ENCODE measurements at regions not wholly inside any gene's neighbourhood (a gene's known extent, or its start where the extent isn't known, plus 50 kb on each side); places are given as distances from the start of the nearest gene placed in this dataset.

DNA sequence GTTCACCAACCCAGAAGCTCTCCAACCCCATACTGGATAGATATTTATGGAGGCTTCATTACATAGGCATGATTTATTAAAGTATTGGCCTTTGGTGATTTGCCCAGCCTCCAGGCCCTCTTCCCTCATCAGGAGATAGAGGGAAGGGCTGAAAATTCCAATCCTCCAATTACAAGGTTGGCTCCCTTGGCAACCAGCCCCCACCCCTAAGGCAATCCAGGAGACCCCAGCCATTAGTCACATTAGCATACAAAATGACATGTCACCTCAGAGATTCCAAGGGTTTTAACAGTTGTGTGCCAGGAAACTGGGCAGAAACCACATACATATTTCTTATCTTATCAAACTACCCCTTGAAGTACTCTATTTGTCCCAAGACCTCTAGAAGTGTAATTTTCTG lies 210.0 kb downstream of the HINT1 start:
- DNase-seq: no peak
- POLR2A ChIA-PET: no interaction called here
- CTCF ChIA-PET: interaction anchor here (0.9 kb wide), 1 partner anchor 30 kb away, joined by 3 read pairs; no protein-coding TSS in a partner anchor

DNA sequence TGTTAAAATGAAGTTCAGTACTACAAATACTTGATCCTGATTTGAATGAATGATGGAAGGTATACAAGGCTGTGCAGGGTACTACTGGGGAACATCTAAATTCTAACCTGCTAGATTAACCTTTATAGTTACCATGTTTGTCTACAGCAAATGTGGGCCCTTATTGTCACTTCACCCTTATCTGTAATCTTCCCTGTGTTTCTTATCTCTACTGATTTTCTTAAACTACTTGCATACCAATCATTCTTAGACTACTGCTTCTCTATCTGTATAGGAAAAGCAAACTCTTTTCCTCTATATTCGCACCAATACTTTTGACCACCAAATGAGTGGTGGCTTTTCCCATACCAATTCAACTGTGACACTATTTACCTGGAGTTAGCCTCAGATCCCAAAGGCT lies 210.7 kb downstream of the HINT1 start:
- POLR2A ChIA-PET: no interaction called here
- Histone ChIP-seq H3K79me2 (ENCODE audit: insufficient read depth) (no peaks in the 10 kb centered on the region), H2AFZ (ENCODE audit: low read depth) (no peak overlapping the region), H3K4me2 (no peak overlapping the region), H4K20me1 (ENCODE audit: insufficient read depth) (no peaks in the 10 kb centered on the region), H3K27me3 (ENCODE audit: insufficient read depth) (no peaks in the 10 kb centered on the region), H3F3A (replicated peaks; ENCODE audit: insufficient read depth) (no peaks in the 10 kb centered on the region), H3K4me1 (ENCODE audit: control insufficient read depth in 1 of 2, insufficient read depth in 2 of 2, low read depth in 1 of 2, low read length in 1 of 2) (no peaks in the 10 kb centered on the region), H3K27ac (ENCODE audit: low read depth in 2 of 2, low read length in 1 of 2) (no peak overlapping the region), H3K9ac (no peak overlapping the region), H3K36me3 (replicated peaks in 1 of 2; ENCODE audit: control insufficient read depth in 1 of 2, insufficient read depth in 2 of 2, low read length in 1 of 2) (no peaks in the 10 kb centered on the region), H3K9me3 (no peaks in the 10 kb centered on the region), H3K9me2 (no peaks in the 10 kb centered on the region), H3K4me3 (ENCODE audit: low read depth in 2 of 2, low read length in 1 of 2) (no peak overlapping the region)
- CTCF ChIA-PET: interaction anchor here (0.9 kb wide), 1 partner anchor 31 kb away, joined by 3 read pairs; no protein-coding TSS in a partner anchor
- no peak for DNase-seq
- 3% methylated on average over 1 of the region's 1 CpG for WGBS (ENCODE audit: low lambda C conversion rate)
- TF ChIP-seq RCOR1 (IDR thresholded peaks at IDR 0.05; ENCODE audit: low read length): no peak

More for the DNA sequence above, 210.0 kb downstream of the HINT1 start:
- no peaks in the 10 kb centered on the region for H3K27me3 ChIP-seq (ENCODE audit: insufficient read depth)
- H3F3A ChIP-seq (replicated peaks; ENCODE audit: insufficient read depth): no peaks in the 10 kb centered on the region
- H2AFZ ChIP-seq (ENCODE audit: low read depth): no peak overlapping the region
- no peak overlapping the region for H3K9ac ChIP-seq
- no peak overlapping the region for H3K27ac ChIP-seq (ENCODE audit: low read depth in 2 of 2, low read length in 1 of 2)
- no peaks in the 10 kb centered on the region for H4K20me1 ChIP-seq (ENCODE audit: insufficient read depth)
- no peaks in the 10 kb centered on the region for H3K79me2 ChIP-seq (ENCODE audit: insufficient read depth)
- H3K4me3 ChIP-seq (ENCODE audit: low read depth in 2 of 2, low read length in 1 of 2): no peak overlapping the region
- no peaks in the 10 kb centered on the region for H3K9me2 ChIP-seq
- no peak overlapping the region for H3K4me2 ChIP-seq
- H3K9me3 ChIP-seq: no peaks in the 10 kb centered on the region
- H3K4me1 ChIP-seq (ENCODE audit: control insufficient read depth in 1 of 2, insufficient read depth in 2 of 2, low read depth in 1 of 2, low read length in 1 of 2): no peaks in the 10 kb centered on the region
- no peaks in the 10 kb centered on the region for H3K36me3 ChIP-seq (replicated peaks in 1 of 2; ENCODE audit: control insufficient read depth in 1 of 2, insufficient read depth in 2 of 2, low read length in 1 of 2)
- no peak for TF ChIP-seq TCF12 (IDR thresholded peaks at IDR 0.05)
- no peak for TF ChIP-seq JUND (IDR thresholded peaks at IDR 0.05)

DNA sequence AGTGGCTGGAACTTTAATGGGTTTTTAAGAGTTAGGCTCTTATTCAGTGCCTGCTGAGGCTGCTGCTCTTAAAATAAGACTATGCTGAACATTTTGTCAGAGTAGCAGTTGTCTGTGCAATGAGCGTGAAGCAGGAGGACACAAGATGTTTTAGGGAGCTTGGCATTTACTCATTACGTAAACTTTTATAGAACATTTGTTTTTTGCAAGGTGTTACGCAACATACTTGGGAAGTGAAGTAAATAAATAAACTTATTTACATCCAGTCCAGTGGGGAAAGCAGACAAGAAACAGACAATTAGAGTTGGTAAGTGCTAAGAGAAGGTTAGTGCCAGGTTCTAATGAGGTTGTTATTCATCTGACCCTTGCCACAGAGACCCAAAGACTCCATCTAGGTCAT lies 226.0 kb downstream of the HINT1 start:
- 33% methylated on average over 3 of the region's 3 CpGs for WGBS (ENCODE audit: low lambda C conversion rate)
- no peak for DNase-seq
- Histone ChIP-seq H3K4me3 (ENCODE audit: low read depth in 2 of 2, low read length in 1 of 2) (no peak overlapping the region), H3K27ac (ENCODE audit: low read depth in 2 of 2, low read length in 1 of 2) (no peak overlapping the region), H3K4me2 (no peak overlapping the region), H3F3A (replicated peaks; ENCODE audit: insufficient read depth) (no peaks in the 10 kb centered on the region), H3K79me2 (ENCODE audit: insufficient read depth) (no peaks in the 10 kb centered on the region), H4K20me1 (ENCODE audit: insufficient read depth) (no peaks in the 10 kb centered on the region), H3K36me3 (replicated peaks in 1 of 2; ENCODE audit: control insufficient read depth in 1 of 2, insufficient read depth in 2 of 2, low read length in 1 of 2) (no peaks in the 10 kb centered on the region), H2AFZ (ENCODE audit: low read depth) (no peak overlapping the region), H3K9me3 (no peaks in the 10 kb centered on the region), H3K9ac (no peak overlapping the region), H3K4me1 (ENCODE audit: control insufficient read depth in 1 of 2, insufficient read depth in 2 of 2, low read depth in 1 of 2, low read length in 1 of 2) (no peaks in the 10 kb centered on the region), H3K27me3 (ENCODE audit: insufficient read depth) (no peaks in the 10 kb centered on the region; the same call in 1 of the 2 replicates), H3K9me2 (no peaks in the 10 kb centered on the region)
- TF ChIP-seq GATA2 (CRISPR knock-in tag; IDR thresholded peaks at IDR 0.05) (no peak), RAD21 (IDR thresholded peaks at IDR 0.05; ENCODE audit: low read length) (no peak), EP300 (IDR thresholded peaks at IDR 0.05; ENCODE audit: borderline replicate concordance in 1 of 2, low read depth in 1 of 2, low read length in 1 of 2) (no peak), MEF2A (IDR thresholded peaks at IDR 0.05; ENCODE audit: borderline replicate concordance, low read depth) (no peak), FOXM1 (IDR thresholded peaks at IDR 0.05; ENCODE audit: low read depth) (no peak), NFIC (IDR thresholded peaks at IDR 0.05; ENCODE audit: borderline replicate concordance) (no peak), RXRA (IDR thresholded peaks at IDR 0.05; ENCODE audit: borderline replicate concordance, low read depth) (no peak), SIN3A (IDR thresholded peaks at IDR 0.05; ENCODE audit: borderline replicate concordance, low read depth, low read length) (no peak)
- TF ChIP-seq, protein P1, sequence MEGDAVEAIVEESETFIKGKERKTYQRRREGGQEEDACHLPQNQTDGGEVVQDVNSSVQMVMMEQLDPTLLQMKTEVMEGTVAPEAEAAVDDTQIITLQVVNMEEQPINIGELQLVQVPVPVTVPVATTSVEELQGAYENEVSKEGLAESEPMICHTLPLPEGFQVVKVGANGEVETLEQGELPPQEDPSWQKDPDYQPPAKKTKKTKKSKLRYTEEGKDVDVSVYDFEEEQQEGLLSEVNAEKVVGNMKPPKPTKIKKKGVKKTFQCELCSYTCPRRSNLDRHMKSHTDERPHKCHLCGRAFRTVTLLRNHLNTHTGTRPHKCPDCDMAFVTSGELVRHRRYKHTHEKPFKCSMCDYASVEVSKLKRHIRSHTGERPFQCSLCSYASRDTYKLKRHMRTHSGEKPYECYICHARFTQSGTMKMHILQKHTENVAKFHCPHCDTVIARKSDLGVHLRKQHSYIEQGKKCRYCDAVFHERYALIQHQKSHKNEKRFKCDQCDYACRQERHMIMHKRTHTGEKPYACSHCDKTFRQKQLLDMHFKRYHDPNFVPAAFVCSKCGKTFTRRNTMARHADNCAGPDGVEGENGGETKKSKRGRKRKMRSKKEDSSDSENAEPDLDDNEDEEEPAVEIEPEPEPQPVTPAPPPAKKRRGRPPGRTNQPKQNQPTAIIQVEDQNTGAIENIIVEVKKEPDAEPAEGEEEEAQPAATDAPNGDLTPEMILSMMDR (IDR thresholded peaks at IDR 0.05): no peak
- ChIA-PET CTCF (no interaction called here), POLR2A (no interaction called here)
